MM.1S (cell line): ENCODE measurements at regions not wholly inside any gene's neighbourhood (a gene's known extent, or its start where the extent isn't known, plus 50 kb on each side); places are given as distances from the start of the nearest gene placed in this dataset.
"Not testable (repeated sequence)": the region's sequence is repeated elsewhere in the genome, so short reads cannot be mapped to it uniquely, and the experiment has no call there.

Experiments used
- EZH2 ChIP-seq: fragments of 300-600 bp; sonication (generic); optimal IDR thresholded peaks from 2 replicates; pipeline ENCODE3; 2017; ENCODE audit warnings: low read depth, mild to moderate bottlenecking, antibody characterized with exemption, low read length, mixed read lengths
- TF ChIP-seq, protein P1 (sequence below): fragments of 300-600 bp; sonication (generic); IDR thresholded peaks from 2 replicates; pipeline ENCODE4 v1.5.1; 2016; ENCODE audit warnings: antibody characterized with exemption, low read length, mixed read lengths

DNA sequence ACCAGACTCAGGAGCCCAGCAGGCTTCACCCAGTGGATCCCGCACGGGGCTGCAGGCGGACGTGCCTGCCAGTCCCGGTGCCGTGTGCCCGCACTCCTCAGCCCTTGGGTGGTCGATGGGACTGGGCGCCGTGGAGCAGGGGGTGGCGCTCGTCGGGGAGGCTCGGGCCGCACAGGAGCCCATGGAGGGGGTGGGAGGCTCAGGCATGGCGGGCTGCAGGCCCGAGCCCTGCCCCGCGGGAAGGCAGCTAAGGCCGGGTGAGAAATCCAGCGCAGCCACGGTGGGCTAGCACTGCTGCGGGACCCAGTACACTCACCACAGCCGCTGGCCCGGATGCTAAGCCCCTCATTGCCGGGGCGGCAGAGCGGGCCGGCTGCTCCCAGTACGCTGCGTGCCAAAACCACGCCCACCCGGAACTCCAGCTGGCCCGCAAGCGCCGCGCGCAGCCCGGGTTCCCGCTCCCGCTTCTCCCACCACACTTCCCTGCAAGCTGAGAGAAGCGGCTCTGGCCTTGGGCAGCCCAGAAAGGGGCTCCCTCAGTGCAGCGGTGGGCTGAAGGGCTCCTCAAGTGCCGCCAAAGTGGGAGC is 977.0 kb upstream of the LRFN5 start:
- not testable (repeated sequence) for TF ChIP-seq EZH2
- TF ChIP-seq, protein P1, sequence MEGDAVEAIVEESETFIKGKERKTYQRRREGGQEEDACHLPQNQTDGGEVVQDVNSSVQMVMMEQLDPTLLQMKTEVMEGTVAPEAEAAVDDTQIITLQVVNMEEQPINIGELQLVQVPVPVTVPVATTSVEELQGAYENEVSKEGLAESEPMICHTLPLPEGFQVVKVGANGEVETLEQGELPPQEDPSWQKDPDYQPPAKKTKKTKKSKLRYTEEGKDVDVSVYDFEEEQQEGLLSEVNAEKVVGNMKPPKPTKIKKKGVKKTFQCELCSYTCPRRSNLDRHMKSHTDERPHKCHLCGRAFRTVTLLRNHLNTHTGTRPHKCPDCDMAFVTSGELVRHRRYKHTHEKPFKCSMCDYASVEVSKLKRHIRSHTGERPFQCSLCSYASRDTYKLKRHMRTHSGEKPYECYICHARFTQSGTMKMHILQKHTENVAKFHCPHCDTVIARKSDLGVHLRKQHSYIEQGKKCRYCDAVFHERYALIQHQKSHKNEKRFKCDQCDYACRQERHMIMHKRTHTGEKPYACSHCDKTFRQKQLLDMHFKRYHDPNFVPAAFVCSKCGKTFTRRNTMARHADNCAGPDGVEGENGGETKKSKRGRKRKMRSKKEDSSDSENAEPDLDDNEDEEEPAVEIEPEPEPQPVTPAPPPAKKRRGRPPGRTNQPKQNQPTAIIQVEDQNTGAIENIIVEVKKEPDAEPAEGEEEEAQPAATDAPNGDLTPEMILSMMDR: not testable (repeated sequence)
